LNCAP (cell line): ENCODE measurements at regions not wholly inside any gene's neighbourhood (a gene's known extent, or its start where the extent isn't known, plus 50 kb on each side); places are given as distances from the start of the nearest gene placed in this dataset.

Source experiments
- TF ChIP-seq, protein P1 (sequence below): fragments of 450-650 bp; IDR thresholded peaks from 2 replicates; pipeline ENCODE4 v1.5.1; 2017; ENCODE audit warnings: mild to moderate bottlenecking

DNA sequence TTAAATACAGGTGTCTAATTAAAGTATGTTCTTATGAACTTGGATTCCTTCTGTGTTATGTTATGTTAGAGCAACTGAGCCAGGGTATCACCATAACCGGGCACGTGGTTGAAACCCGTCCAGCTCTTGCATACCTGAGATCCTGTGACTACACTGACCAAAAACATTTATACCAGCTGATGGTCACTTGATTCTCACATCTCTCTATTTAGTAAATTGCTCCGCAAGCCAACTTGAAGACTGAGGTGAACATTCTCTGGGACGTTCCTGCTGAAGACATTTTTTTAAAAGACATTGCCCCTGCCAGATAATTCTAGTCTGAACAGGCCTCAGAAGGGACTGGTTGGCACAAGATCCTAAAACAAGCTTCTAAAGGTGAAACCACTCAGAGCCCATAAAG lies 550.0 kb upstream of the DIPK2B start:
- TF ChIP-seq, protein P1, sequence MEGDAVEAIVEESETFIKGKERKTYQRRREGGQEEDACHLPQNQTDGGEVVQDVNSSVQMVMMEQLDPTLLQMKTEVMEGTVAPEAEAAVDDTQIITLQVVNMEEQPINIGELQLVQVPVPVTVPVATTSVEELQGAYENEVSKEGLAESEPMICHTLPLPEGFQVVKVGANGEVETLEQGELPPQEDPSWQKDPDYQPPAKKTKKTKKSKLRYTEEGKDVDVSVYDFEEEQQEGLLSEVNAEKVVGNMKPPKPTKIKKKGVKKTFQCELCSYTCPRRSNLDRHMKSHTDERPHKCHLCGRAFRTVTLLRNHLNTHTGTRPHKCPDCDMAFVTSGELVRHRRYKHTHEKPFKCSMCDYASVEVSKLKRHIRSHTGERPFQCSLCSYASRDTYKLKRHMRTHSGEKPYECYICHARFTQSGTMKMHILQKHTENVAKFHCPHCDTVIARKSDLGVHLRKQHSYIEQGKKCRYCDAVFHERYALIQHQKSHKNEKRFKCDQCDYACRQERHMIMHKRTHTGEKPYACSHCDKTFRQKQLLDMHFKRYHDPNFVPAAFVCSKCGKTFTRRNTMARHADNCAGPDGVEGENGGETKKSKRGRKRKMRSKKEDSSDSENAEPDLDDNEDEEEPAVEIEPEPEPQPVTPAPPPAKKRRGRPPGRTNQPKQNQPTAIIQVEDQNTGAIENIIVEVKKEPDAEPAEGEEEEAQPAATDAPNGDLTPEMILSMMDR: no peak

DNA sequence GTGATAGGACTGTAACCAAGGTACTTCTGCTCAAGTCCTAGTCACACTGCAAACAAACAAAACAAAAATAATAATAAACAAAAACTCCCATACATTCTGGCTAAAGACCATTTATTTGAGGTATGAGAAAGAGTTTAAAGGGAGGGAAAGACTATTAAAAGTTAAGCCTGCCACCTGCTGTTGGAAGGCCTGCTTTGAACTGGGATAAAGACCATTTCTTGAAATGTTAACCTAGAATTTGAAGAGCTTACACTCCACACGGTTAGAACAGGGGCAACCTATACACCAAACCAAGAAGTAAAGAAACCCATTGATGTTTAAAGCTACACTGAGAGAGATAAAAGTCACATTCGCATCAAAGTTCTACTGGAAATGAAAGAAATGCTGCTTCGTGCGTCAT lies 548.7 kb upstream of the DIPK2B start:
- TF ChIP-seq, protein P1: peak; percentile 48; the same call in 1 of the 2 replicates

DNA sequence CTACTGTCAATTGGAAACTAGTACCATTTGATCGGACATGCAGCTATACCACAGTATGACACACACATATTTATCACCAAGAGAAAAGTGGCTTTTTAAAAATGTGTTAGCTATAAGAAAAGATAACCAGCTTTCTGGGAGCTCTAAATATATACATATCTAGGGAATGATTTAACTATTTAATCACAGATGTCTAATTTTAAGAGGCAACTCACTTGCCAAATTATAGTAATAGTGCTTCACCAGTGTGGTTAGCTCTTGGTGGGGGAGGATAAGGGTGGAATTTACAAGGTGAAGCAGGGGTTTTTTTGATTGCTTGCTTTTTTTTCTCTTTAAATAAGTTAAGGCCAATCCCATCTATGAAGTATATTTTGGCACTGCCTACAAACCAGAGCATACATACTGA lies 547.7 kb upstream of the DIPK2B start:
- TF ChIP-seq, protein P1: no peak

DNA sequence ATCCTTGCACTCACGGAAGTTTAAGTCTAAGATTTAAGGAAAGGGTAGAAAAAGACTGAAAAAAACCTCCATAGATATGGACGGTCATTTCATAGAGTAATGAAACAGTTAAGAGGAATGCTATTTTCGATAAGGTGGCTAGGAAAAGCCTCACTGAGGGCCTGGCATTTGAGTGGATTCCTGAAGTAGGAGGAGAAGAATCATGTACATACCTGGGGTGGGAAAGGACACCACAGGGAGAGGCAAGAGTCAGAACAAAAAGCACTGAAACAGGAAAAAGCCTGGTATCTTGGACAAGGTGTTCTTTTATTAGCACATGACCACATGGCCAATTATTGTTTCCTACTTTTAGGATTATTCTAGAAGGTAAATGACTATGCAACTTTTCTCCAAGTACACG lies 547.2 kb upstream of the DIPK2B start:
- TF ChIP-seq, protein P1: no peak

DNA sequence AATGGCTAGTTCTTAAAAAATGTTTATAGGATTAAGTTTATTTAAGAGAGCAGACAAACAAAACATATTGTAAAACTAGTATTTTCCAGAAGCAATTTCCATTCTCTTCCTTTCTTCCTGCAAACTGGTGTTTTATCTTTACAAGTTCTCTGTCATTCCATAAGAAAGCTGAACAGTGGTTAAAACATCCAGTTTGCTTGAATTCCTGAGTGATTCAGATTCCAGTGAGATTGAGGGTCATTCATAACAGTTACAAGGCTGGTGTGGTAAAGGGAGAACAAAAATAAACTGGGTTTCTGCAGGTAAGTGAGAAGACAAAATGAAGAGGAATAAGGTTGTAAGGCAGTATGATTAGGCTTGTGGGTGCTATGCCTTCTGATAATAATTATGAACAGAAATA lies 544.8 kb upstream of the DIPK2B start:
- TF ChIP-seq, protein P1: no peak

DNA sequence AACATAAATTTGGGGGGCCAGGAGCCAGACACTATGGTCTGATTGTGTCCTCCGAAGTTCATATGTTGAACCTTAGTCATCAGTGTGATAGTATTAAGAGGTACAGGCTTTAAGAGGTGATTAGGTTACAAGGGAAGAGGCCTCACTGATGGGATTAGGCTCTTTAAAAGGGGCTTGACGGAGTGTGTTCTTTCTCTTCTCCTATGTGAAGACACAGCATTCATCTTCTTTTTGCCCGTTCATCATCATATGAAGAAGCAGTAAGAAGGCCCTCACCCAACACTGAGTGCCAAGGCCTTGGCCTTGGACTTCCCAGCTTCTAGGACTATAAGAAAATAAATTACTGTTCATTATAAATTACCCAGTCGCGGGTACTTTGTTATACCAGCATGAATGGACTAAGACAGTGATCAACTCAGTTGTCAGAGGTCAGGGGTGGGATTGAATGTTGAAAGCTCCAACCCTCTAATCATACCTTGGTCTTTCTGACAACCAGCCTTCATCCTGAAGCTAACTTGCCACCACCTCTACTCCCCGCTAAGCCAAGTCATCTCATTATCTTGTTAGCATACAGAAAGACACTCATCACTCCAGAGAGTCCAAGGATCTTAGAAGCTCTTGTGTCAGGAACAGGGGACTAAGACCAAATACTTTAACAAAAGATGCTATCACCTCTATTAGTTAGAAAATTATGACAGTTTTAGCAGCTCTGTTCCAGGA lies 543.4 kb upstream of the DIPK2B start:
- TF ChIP-seq, protein P1: no peak

DNA sequence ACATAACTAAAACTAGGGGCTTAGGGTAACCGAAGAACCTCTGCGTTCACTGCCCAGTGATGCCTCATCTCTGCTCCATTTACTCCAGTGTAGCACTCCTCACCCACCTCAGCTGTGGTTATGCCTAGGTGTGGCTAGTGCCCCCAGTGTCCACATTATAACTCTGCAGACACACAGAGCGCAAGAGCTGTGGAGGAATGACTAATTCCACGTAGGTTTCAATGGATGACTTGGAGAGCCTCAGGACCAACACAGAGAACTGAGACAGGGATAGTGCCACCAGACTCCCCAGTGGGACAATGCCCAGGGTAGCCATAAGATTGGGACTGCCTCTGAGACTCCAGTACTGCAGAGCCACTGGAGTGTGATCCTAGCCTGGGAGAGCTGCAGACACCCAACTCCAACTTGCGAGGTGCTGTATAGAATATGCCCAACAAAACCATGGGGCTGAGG lies 542.4 kb upstream of the DIPK2B start:
- TF ChIP-seq, protein P1: no peak

DNA sequence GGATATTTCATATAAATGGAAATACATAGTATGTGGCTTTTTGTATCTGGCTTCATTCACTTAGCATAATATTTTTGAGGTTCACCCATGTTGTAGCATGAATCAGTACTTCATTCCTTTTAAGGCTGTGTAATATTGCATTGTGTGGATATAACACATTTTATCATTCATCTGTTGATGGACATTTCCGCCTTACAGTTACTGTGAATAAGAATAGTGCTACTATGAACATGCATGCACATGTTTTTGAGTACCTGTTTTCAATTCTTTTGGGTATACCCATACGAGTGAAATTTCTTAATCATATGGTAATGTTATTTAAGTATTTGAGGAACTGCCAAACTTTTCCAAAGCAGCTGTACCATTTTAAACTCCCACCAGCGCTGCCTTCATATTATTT lies 539.6 kb upstream of the DIPK2B start:
- TF ChIP-seq, protein P1: no peak
